Fibroblast of mammary gland (primary cell): ENCODE measurements at regions not wholly inside any gene's neighbourhood (a gene's known extent, or its start where the extent isn't known, plus 50 kb on each side); places are given as distances from the start of the nearest gene placed in this dataset.

Experiments used
- DNase-seq: peaks from one replicate; pipeline ENCODE4 v3.0.0-alpha.2; 2010; ENCODE audit warnings: low read depth
- H3K4me3 ChIP-seq: 2 replicates; pipeline ENCODE4 v1.5.1; 2011; ENCODE audit warnings: low read depth, mild to moderate bottlenecking, low read length, moderate library complexity; ENCODE audit not compliant: control insufficient read depth
- TF ChIP-seq, protein P1 (sequence below): conservative IDR thresholded peaks from 2 replicates; pipeline ENCODE4 v1.5.1; 2011; ENCODE audit warnings: low read depth, low read length, inconsistent platforms; ENCODE audit not compliant: control insufficient read depth, insufficient read depth

DNA sequence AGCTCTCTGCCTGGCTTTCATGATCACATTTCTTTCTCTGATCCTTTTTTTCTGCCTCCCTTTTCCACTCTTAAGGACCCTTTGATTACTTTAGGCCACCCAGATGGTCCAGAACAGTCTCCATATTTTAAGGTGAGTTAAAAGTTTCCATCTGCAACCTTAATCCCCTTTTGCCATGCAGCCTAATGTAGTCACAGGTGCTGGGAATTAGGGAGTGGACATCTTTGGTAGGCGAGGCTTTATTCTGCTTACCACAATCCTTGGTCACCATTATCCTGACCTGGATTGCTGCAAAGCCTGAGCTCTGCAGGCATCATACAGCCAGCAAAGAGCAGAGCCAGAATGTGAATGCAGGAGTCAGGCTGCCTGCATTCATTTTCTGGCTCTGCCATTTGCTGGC is 95.9 kb downstream of the XCL2 start:
- H3K4me3 ChIP-seq, result no peak overlapping the region
- TF ChIP-seq, protein P1, sequence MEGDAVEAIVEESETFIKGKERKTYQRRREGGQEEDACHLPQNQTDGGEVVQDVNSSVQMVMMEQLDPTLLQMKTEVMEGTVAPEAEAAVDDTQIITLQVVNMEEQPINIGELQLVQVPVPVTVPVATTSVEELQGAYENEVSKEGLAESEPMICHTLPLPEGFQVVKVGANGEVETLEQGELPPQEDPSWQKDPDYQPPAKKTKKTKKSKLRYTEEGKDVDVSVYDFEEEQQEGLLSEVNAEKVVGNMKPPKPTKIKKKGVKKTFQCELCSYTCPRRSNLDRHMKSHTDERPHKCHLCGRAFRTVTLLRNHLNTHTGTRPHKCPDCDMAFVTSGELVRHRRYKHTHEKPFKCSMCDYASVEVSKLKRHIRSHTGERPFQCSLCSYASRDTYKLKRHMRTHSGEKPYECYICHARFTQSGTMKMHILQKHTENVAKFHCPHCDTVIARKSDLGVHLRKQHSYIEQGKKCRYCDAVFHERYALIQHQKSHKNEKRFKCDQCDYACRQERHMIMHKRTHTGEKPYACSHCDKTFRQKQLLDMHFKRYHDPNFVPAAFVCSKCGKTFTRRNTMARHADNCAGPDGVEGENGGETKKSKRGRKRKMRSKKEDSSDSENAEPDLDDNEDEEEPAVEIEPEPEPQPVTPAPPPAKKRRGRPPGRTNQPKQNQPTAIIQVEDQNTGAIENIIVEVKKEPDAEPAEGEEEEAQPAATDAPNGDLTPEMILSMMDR, result no peak
- no peak for DNase-seq

DNA sequence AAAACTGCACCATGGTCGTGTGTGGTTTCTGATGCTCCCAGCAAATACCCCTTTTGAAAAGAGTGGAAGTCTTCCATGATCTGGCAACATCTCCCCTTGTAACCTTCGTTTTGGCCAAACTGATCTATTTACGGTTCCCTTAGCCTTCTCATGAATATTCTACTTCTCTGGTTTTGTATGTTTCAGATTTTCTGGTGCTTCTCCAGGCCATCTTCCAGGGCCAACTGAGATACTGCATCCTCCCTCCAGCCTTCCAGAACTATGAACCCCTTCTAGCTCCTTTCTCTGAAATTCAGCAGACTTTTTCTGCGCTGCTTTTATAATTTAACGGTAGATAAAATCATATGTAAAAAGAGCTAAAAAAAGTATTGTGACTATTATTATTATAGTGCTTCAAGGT is 97.7 kb downstream of the XCL2 start:
- DNase-seq, result no peak
- TF ChIP-seq, protein P1, result no peak
- no peak overlapping the region for H3K4me3 ChIP-seq

DNA sequence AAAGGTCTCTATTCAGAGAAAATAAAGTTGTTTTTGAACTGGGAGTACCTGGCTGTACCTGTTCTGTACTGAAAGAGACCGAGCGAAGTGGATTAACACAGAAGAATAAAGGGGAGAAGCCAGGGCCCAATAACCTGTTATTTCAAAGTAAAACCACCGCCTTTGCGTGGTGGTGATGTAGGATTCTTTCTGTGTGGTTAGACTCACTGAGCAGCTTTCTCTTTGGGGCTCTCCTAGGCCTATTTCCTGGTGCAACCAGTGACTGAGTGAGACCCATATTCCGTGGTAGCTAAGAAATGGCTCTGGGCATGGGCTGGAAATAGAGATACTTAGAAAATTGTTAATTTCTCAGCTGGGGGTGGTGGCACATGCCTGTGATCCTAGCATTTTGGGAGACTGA is 99.9 kb downstream of the XCL2 start:
- no peak overlapping the region for H3K4me3 ChIP-seq
- TF ChIP-seq, protein P1, result no peak
- DNase-seq, result no peak

DNA sequence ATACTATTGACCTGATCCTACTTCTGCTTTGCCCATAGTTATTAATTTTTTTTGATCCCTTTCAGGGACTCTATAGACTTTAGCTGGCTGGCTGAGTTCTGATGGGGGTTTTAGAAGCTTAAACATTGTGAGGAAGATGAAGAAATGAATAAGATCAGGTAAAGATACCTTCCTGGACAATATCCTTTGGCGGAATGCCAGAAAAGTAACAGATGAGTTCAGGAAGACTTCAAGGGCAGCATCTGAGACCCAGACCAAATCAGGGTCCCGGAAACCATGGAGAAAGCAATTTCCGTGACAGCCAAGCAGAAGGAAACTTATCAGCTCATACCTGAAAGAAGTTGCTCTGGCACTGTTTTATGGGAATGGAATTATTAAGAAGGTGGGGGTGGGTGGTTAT is 100.4 kb downstream of the XCL2 start:
- DNase-seq, result no peak
- H3K4me3 ChIP-seq, result no peak overlapping the region
- TF ChIP-seq, protein P1, result no peak

DNA sequence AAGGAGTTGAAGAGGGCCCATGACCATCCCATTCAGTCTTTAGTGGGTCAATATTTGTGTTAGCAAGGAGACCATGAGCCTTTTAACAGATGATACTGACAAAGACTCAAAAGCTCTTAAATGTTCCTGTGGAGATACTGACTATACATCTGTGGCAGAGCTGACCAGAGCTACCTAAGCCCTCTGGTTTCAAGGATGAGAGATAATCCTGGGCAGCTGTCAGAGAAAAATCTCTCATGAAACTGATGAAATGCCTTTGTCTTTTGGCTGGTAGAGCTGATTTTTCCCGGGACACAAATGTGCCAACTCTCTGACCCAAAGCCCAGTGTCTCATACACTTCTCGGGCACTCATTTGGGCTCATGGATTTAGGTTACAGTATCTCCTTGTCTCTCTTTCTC is 100.9 kb downstream of the XCL2 start:
- DNase-seq, result no peak
- TF ChIP-seq, protein P1, result no peak
- H3K4me3 ChIP-seq, result no peak overlapping the region

DNA sequence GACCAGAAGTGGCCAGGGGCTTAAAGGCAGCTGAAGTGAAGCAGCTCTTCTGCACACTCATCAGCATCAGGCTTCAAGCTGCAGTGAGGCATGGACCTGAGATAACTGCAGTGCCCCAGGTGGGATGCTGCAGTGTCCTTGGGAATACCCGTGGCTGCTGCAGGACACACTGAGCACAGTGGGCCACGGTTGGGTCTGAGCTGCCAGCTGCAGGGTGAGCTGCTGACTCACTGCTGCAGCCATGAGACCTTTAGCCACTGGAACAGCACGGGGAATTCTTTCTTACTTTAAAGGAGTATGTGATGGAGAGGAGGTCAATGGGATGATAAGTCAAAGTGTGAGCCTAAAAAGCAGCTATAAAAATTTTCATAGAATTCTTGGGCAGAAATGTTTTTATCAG is 102.1 kb downstream of the XCL2 start:
- TF ChIP-seq, protein P1, result no peak
- no peak for DNase-seq
- H3K4me3 ChIP-seq, result no peak overlapping the region
